ENCODE measurements at regions not wholly inside any gene's neighbourhood (a gene's known extent, or its start where the extent isn't known, plus 50 kb on each side); places are given as distances from the start of the nearest gene placed in this dataset.

- TF ChIP-seq CTCF (conservative IDR thresholded peaks at IDR 0.05) = no peak
- no peak for TF ChIP-seq EZH2 (IDR thresholded peaks at IDR 0.05; ENCODE audit: low read depth)
Observed at GRCh38 chr12:67533159-67533558, 115.4 kb upstream of the DYRK2 start.
